GM21723 (cell line): ENCODE measurements at regions not wholly inside any gene's neighbourhood (a gene's known extent, or its start where the extent isn't known, plus 50 kb on each side); places are given as distances from the start of the nearest gene placed in this dataset.
"Not testable (repeated sequence)": the region's sequence is repeated elsewhere in the genome, so short reads cannot be mapped to it uniquely, and the experiment has no call there.

Experiments used
- ATAC-seq: cut with Tn5 transposase; IDR thresholded peaks from one replicate; pipeline ENCODE4 v1.9.1; 2021; ENCODE audit warnings: mild to moderate bottlenecking, moderate library complexity; ENCODE audit not compliant: unreplicated experiment

DNA sequence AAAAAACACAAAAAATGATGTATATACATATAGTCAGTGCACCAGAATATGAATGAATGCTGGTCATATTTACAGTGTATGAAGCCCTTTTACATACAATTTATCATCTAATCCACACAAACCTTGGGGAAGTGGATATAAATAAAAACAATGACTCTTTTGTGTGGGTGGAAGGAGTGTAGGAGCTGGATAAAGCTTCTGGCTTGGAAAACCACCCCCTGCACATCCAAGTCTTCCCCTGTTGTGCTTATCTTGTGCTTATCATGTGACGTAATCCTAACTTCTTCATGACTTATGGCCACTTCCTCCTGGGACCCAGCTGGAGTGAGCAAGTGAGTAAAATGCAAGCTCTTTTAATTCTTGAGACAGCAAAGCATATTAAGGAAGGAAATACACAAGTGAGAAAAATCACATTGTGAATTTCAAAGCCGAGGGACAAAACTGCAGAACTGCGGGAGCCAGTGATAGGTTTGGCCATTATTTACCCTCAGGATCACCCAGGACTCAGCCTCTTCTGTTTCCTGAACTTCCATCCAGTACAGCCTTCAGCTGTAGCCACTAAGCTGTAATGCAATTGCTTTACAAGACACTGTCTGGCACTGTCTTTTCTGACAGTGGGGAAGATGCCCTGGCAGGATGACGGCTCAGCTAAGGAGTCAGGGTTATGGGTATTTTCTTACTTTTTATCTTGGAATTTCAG is 104.0 kb upstream of the PPM1J start:
- no peak for ATAC-seq

- no peak for ATAC-seq
Observed at GRCh38 chr1:112817555-112818373, 102.6 kb upstream of the PPM1J start.

DNA sequence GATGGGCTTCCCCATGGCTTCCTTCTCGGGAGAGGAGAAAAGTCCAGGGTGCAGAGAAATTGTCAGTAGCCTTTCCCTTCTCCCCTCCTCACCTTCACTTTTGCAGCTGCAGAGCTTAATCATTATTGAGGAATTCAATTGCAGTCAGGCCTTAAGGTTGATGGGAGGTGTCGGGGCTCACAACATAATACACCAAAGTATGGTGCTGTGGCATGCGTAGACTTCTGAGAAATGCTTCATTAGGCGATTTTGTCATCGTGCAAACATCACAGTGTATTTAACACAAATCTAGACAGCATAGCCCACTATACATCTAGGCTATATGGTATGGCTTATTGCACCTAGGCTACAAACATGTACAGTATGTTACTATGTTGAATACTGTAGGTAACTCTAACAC is 100.2 kb upstream of the PPM1J start:
- no peak for ATAC-seq

DNA sequence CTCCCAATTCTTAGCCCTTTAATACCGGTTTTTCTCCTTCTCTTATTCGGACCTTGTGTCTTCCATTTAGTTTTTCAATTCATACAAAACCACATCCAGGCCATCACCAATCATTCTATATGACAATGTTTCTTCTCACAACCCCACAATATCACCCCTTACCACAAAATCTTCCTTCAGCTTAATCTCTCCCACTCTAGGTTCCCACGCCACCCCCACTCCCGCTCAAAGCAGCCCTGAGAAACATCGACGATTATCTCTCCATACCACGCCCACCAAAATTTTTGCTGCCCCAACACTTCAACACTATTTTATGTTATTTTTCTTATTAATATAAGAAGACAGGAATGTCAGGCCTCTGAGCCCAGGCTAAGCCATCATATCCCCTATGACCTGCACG is 99.5 kb upstream of the PPM1J start:
- not testable (repeated sequence) for ATAC-seq

DNA sequence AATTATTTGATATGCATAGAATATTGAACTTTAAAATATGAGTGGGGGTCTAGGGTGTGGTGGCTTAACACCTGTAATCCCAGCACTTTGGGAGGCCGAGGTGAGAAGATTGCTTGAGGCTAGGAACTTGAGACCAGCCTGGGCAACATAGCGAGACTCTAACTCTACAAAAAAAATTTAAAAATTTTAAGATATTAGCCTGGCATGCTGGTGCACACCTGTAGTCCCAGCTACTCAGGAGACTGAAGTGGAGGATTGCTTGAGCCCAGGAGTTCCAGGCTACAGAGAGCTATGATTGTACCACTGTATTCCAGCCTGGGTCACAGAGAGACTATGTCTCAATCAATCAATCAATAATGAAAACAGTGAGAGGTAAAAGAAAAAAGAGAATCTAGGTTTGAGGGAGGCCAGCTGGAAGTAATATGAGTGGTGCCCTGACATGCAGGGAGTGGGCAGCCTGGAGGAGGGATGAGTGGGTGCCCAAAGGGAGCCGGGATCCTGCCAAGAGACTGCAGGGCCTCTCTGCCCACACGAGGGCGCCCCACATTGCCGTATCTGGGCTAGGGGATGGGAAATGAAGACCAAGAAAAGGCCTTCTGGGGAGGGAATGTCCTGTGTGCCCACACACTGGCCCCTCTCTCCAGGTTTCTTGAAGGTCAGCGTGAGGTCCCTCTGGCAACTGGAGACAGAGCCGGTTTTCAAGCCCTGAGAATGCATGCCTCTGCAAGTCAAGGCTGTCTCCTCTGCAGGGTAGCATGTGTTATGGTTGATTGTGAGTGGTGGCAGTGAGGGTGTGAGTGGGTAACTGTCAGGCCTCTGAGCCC is 93.9 kb upstream of the PPM1J start:
- no peak for ATAC-seq

DNA sequence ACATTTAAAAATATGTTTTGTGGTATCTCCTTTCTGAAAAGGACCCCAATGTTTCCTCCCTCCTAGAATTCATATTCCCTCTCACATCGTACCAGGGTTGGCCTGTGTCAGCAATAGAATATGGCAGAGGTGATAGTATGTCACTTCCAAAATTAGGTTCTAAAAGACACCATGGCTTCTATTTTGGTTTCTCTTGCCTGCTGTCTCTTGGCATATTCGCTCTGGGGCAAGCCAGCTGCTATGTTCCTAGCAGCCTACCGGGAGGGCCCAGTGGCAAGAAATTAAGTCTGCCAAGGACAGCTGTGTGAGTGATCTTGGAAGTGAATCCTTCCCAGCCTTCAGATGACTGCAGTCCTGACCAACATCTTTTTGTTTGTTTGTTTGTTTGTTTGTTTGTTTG is 92.9 kb upstream of the PPM1J start:
- no peak for ATAC-seq

DNA sequence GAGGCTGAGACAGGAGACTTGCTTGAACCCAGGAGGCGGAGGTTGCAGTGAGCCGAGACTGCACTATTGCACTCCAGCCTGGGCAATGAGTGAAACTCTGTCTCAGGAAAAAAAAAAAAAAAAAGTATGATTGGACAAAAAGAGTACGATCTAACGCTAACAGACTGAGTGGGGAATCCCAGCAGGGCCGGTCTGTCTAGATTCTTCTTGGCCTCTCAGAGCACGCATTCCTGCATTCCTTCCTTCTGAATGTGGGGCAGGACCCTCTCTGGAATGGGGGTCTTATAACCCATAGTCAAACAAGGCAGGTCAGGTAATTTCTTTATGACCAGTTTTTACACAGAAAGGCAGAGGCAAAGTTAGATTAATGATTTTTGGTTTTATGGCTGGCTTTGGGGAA is 92.0 kb upstream of the PPM1J start:
- ATAC-seq = no peak

- no peak for ATAC-seq
Observed at GRCh38 chr1:112806090-112806642, 91.0 kb upstream of the PPM1J start.

DNA sequence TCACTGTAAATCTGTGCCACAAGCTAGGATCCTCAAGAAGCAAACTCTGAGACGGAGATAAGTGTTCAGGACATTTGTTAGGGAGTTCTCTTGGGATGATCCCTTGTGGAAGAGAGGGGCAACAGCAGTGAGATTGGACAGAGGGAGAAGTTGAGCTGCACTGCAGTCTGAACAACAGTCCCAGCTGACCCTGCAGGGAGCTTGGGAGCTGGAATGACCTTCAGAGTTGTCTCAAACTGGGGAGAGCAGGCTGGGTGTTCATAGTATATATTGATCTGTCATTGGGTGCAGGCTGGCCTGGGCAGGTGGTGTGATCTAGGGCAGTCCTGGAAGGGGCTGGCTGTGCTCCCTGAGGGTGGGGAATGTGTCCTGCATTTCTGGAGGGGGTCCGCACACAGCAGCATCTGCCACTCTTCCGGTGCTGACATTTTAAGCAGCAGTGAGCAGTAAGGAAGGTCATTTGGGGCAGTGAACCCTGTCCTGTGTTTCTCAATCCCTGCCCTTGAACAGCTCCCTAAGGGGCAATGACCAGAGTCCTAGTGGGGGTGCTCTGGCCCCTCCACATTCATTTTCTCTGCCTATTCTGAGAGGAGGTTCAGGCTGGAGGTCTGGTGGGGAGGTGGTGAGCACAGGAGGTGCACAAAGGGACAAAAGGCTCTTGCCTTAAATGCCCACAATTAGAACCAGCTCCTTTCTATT is 90.2 kb upstream of the PPM1J start:
- no peak for ATAC-seq

GRCh38 chr1:112803906-112804762 is 89.0 kb upstream of the PPM1J start:
- peak; percentile 72 for ATAC-seq

DNA sequence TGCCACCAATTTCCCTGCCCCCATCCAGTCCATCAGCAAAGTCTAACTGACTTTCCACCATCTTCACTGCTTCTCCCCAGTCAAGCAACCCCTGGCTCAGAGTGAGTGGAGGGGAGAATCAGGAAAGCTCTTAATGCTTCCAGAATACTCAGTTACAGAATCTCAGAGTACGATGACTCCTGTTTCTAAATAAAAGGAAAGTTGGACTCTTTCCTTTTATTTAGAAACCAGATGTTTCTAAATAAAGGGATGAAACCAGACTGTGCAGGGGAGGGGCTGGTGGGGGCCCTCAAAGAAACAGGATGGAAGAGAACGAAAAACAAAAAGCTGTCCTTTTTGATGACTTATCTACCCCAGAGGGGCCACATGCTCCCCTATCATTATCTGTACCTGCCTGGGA is 85.2 kb upstream of the PPM1J start:
- ATAC-seq = no peak

DNA sequence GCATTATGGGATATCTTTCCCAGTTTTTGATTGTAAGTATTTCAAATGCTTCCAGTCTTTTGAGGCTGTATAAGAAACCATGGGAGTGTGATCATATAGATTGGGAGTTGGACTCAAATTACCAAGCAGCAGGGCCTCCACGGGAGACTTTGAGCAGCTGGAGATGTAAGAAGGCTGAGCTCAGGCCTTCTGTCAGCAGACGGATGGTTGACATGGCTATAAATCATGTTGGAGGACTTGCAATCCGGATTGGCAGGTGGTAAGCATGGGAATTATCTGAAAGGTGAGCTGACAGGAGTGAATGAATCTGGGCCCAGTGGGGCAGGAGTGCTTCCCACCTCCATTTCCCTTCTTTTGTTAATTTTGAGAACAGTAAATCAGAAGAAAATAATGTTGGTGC is 83.2 kb upstream of the PPM1J start:
- ATAC-seq = no peak

- no peak for ATAC-seq
Observed at GRCh38 chr1:112797224-112797623, 82.1 kb upstream of the PPM1J start.

DNA sequence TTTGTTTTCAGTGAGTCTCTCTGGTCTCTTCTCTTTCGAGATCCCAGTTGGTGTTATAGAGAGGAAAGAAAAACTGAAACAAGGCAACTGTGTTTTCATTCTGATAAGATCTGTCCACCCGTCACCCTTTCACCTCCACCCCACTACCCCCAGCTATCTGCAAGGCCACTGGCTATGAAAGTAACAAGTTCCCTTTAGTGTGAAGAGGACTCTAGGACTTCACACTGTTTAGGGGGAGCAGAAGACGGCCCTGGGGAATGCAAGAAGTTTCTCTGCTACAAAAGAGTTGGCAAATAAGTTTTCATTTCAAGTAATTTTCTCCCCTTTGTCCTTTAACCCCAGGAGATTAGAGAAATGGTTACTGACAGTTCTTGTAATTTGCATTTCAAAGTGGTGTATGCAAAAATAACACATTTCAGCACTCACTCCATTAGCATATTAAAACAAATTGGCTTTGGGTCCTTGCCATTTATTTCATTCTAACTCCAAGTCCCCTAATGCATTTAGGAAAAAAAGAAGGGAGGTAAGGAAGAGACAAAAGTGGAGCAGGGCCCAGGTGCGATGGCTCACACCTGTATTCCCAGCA is 79.6 kb upstream of the PPM1J start:
- ATAC-seq = peak; percentile 61

DNA sequence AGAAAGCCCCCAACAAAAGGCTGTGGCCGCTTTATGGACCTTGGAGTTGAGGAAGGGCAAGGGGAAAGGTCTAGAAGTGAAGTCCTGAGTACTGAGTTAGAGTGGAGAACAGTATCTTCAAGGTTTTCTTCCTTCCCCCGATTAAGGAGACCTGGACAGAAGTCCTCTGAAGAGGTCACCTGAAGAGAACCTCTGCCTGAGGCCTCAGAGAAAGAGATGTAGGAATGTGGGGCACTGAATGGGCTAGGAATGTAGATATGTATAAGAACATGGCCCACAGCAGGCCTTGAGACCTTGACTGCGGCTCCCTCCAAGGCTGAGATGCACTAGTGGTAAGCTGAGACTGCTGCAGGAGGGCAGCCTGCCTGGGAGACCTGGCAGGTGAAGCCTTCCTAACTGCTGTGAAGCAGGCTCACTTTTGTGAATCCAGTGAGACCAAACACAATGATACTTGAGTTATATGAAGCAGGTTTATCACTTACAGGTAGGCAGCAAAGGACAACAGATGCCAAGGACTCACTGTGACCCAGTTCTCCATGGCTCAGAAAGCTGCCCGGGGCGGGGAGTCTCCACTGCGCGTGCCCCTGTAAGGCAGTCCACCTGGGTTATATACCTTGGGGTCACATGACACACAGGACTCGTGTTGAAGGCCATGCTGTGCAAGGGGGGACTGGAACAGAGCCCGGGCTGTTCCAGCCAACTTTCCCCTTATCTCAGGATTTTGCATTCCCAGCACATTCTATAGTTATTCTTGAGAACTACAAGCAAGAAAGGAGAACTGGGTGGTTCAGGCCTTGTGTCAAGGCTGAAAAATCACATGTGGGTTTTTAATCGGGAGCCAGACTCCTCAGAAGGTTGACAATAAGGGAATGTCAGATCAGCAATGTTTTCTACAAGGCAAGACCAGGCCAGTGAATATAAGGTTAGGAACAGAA is 78.8 kb upstream of the PPM1J start:
- no peak for ATAC-seq

DNA sequence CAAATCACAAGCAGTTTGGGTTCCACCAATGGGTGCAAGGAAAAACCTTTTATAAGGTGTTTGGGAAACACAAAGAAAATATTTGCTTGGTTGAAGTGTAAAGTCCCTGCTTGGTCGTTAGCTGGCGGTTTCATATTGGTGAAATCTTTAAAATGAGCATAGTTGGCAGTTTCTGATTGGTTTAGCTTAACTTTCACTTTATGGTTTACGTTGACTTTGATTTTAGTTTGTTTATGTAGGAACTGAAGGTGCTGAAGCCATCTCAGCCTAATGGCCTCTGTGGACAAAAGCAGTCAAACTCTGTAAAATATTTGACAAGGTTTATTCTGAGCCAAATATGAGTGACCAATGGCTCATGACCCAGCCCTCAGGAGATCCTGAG is 76.6 kb upstream of the PPM1J start:
- ATAC-seq = no peak

GRCh38 chr1:112790920-112791722 is 76.0 kb upstream of the PPM1J start:
- no peak for ATAC-seq

GRCh38 chr1:112788561-112788960 is 73.4 kb upstream of the PPM1J start:
- no peak for ATAC-seq
